GM13977 (cell line): ENCODE measurements at regions not wholly inside any gene's neighbourhood (a gene's known extent, or its start where the extent isn't known, plus 50 kb on each side); places are given as distances from the start of the nearest gene placed in this dataset.

ENCODE experiments used
- DNase-seq: peaks from one replicate; pipeline ENCODE4 v3.0.0; 2012; ENCODE audit warnings: low spot score
- in situ Hi-C: fragments of 300-500 bp; cut with MboI; formaldehyde crosslinking; loops from one replicate; pipeline ENCODE4 v1.12.0; 2022; ENCODE audit warnings: low sequenced_read_pairs, low pct_unique_long_range_greater_than_20kb, mixed read lengths, inconsistent platforms; ENCODE audit not compliant: unreplicated experiment
- TF ChIP-seq, protein P1 (sequence below): IDR thresholded peaks from 2 replicates; pipeline ENCODE4 v1.5.1; 2012; ENCODE audit warnings: mild to moderate bottlenecking, control low read depth; ENCODE audit not compliant: insufficient read depth; ENCODE audit errors: extremely low read depth, missing control alignments

DNA sequence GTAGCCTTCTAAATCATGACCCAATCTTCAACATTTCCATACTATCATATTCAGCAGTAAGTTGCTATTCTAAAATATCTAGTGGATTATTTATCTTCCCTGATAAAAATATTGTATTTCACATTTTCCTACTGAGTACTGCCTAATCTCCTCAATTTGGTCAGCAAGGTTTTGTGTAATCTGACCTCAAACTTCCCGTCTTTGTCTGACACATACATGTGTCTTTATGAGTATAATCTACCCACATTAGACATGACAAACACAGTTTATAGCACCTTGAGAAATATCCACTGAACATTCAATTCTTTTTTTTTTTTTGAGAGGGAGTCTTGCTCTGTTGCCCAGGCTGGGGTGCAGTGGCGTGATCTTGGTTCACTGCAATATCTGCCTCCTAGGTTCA, 113.7 kb upstream of the LUZP2 start:
- no peak for DNase-seq

GRCh38 chr11:24384240-24384639, 112.6 kb upstream of the LUZP2 start:
- in situ Hi-C loops = no loop called here
- DNase-seq = no peak
- TF ChIP-seq, protein P1, sequence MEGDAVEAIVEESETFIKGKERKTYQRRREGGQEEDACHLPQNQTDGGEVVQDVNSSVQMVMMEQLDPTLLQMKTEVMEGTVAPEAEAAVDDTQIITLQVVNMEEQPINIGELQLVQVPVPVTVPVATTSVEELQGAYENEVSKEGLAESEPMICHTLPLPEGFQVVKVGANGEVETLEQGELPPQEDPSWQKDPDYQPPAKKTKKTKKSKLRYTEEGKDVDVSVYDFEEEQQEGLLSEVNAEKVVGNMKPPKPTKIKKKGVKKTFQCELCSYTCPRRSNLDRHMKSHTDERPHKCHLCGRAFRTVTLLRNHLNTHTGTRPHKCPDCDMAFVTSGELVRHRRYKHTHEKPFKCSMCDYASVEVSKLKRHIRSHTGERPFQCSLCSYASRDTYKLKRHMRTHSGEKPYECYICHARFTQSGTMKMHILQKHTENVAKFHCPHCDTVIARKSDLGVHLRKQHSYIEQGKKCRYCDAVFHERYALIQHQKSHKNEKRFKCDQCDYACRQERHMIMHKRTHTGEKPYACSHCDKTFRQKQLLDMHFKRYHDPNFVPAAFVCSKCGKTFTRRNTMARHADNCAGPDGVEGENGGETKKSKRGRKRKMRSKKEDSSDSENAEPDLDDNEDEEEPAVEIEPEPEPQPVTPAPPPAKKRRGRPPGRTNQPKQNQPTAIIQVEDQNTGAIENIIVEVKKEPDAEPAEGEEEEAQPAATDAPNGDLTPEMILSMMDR = no peak

More for the DNA sequence above, 113.7 kb upstream of the LUZP2 start:
- TF ChIP-seq, protein P1 = no peak
- in situ Hi-C loops = no loop called here

GRCh38 chr11:24386546-24387397, 110.1 kb upstream of the LUZP2 start:
- DNase-seq = no peak

DNA sequence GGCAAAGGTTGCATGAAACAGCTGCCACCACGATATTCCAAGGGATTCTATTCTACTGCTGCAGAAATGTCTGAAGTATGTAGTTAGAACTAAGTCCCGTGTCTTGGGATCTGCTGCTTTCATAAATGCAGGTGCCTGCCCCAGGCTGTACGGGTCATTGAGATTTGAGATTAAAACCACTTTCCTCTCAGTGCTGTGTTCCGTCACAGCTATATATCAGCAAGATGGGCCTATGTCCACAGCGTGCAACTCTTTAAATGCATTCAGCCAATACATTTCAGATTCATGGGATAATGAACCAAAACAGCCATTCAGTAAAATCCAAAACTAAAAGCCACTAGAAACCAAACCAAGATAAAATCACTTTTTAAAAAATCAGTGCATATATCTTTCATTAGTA, 107.3 kb upstream of the LUZP2 start:
- TF ChIP-seq, protein P1 = no peak
- in situ Hi-C loops = no loop called here
- DNase-seq = no peak

More at GRCh38 chr11:24386546-24387397, 110.1 kb upstream of the LUZP2 start:
- in situ Hi-C loops = no loop called here
- TF ChIP-seq, protein P1 = peak; percentile 12

GRCh38 chr11:24390016-24390415, 106.8 kb upstream of the LUZP2 start:
- in situ Hi-C loops = no loop called here
- TF ChIP-seq, protein P1 = no peak
- no peak for DNase-seq

DNA sequence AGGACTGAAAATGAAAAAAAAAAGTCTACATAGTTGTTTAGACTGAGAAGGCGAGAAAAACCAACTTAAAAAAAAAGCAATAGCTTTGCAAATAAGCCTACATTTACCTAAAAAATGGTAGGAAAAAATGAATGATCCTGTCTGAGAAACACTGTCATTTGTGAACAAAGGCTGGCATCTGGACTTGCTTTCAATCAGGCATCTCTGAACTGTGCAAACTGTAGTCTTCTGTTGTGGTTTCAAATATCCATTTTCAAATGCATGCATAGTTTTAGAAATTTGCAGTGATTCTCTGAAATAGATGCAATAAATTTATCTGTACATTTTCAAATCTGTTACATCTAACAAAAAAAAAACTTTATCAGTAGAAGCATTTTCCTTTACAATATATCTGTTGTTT, 106.1 kb upstream of the LUZP2 start:
- in situ Hi-C loops = no loop called here
- TF ChIP-seq, protein P1 = no peak

More for the DNA sequence above, 106.1 kb upstream of the LUZP2 start:
- no peak for DNase-seq
